ENCODE measurements at regions not wholly inside any gene's neighbourhood (a gene's known extent, or its start where the extent isn't known, plus 50 kb on each side); places are given as distances from the start of the nearest gene placed in this dataset.

DNA sequence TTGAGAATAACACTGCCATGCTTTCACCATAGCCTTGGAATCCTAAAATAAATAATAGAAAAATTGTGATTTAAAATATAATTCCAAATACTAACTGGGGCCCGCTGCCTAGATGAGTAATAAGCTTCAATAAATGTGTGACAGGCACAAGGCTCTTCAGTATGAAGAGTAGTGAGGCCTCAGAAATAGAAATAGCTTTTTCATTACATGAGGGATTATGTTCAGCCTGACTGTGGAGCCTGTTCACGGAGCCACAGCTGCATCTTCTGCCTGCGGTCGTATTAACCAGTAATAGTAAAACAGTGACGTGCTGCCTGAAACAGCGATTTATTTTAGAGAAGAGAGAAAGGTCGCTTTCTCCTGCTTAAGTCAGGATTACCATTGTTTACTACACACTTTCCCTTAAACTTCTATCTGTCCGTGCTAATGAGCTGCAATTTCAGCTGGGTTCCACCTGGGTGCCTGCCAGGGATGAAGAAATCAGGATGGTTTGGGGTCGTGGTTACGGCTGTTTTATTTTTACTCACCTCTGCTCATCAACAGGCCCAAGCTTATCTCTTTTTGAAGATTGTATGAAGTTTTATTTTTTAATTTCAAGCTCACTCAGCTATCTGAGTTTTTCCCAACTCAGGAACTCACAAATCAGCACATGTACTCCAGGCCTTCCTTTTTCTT lies 284.9 kb upstream of the WWC1 start:
- DNase-seq = no peak

DNA sequence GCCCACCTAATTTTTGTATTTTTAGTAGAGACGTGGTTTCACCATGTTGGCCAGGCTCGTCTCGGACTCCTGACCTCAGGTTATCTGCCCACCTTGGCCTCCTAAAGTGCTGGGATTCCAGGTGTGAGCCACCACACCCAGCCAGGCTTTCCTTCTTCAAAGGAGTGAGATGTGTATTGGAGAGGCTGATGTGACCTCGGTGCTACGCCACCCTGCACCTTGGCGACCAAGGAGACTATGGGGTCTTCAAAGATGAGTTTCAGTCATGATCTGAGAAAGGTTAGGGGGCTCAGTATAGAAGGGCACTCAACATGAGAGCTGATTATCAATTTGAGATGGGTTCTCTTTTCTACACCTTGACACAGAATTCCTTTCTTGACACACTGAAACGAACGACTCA lies 284.2 kb upstream of the WWC1 start:
- DNase-seq = no peak

DNA sequence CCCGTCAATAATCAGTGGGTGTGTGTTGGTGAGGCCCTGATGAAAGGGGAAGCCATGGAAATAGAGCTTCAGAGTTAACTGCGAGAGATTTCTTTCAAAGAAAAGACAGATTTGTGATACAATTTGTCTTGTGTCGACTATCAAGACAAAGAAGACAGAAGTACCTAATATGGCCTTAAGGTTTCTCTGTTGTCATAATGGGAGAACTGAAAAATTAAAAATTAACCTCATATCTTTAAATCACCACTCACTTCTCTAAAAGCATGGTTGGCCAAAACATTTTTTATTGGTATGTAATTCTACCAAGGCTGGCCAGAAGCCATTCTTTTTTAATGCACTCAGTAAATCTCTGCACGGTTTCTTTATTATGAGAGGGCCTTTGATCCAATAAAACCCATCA lies 282.9 kb upstream of the WWC1 start:
- DNase-seq = no peak

DNA sequence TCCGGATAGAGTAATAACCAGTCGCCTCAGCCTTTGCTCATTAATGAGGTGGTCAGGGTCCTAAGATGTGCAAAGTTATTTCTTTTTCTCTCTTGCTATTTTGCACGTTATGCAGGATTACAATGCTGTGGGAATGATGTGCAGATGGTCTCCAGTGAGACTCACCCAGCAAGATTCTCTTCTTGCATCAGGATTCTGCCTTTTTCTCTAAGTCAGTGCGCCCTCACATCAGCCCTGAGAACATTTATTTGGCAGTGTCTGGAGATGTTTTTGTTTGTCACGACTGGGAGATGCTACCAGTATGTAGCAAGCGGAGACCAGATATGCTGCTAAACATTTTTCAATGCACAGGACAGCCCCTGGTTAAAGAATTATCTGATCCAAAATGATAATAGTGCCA lies 280.3 kb upstream of the WWC1 start:
- no peak for DNase-seq

DNA sequence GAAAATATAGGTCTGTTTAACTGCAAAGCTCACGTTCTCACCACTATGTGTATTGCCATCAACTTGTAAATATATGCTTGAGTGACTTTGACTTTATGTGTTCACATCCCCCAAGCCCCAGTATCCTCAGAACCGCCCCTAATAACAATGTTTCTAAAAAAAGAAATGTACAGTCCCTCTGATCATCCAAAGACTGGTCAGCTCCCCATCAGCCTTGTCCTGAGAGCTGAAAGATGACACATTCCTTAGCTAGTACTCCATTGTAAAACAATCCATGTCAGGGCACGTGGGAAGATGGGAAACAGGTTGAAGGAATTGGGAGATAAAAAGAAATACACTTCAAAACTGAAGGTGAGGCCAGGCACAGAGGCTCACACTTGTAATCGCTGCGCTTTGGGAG lies 279.4 kb upstream of the WWC1 start:
- DNase-seq = no peak

DNA sequence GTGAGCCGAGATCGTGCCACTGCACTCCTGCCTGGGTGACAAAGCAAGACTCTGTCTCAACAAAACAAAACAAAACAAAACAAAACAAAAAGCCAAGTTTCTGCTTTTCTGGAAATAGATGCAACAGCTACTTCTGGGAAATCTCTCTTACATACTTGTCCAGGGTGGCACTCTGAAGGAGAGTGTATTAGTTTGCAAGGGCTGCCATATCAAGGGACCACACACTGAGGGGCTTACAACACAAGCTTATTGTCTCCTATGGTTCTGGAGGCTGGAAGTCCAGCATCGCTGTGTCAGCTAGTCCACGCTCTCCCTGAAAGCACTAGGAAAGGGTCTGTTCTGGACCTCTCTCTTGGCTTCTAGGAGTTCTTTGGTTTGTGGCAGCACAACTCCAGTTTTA lies 277.9 kb upstream of the WWC1 start:
- DNase-seq = no peak

DNA sequence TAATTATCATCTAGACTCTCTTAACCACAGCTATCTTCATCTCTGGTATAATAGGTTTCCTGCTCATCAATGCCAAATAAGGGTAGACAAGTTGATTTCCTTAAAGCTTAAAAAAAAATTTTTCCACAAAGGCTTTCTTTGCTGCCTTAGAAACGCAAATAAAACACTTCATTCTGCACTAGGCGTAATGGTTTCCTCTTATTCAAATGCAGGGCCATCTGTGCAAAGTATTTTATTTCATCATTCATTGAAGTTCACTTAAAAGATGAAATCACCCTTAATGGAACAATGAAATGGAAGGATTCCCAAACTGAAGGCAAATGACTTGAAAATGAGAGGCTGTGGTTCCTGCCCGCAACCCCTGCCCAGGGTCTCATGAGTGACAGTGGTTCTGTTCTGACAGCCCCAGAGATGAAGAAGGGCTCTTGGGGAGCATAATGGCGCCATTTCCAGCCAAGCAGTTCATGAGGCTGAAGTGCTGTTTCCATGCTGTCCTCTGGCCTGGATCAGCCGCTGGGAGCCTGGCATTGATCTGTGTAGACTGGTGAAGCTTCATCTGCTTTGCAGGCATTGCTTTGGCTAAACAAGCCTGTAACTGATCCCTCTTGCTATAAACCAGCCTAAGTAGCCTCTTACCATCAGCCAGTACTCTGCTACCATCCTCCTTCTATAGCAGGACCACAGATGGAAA lies 276.9 kb upstream of the WWC1 start:
- no peak for DNase-seq

DNA sequence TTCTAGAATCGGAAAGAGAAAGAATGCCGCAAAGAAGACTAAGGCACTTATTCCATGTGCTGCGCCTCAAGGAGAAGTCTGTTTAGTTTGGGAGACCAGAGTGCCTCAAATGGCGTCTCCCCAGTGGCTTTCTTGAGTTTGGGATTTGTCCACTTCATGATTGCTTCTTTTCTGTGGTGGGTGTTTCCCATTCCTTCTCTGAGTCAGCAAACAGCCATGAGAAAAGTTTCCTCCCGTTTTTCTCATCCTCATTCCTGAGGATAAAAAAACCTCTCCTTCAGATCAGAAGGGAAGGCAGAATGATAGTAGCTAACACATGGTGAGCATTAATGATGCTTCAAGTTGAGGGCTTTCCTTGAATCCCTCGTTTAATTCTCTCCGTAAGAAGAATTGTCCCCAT lies 275.9 kb upstream of the WWC1 start:
- DNase-seq = no peak

DNA sequence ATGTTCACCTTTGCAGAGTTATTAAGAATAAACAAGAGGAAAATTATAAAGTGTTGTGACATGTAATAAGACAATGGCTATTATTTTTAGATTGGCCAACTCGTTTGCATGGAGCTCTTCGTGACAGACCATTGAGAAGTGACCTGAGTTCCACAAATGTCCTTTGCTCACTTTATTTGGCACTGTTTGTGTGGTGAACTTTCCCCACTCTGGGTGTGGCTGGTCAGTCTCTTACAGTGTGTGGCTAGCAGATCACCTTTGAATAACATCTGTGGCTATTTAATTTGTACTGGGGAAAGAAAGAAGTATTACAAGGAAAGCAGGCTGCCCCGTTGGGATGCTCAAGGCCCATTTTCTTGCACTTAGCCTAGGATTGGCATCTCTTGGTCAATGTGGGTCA lies 274.1 kb upstream of the WWC1 start:
- DNase-seq = no peak

DNA sequence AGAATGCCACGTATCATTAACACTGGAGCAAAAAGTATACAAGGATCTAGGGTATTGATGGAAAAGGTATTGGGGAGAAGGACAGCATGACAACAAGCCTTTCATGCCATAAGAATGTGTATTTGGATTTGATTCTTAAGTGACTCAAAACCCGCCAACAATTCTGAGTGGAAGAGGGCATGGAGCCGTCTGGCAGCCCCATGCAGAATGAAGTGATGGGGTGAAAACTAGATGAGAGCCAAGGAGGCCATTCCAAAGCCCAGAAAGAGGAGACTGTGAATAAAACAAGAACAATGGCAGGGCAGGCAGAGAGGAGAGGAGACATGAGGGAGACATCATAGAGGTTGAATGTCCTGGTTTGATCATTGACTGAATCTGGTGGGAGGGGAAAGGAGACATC lies 272.3 kb upstream of the WWC1 start:
- DNase-seq = no peak

DNA sequence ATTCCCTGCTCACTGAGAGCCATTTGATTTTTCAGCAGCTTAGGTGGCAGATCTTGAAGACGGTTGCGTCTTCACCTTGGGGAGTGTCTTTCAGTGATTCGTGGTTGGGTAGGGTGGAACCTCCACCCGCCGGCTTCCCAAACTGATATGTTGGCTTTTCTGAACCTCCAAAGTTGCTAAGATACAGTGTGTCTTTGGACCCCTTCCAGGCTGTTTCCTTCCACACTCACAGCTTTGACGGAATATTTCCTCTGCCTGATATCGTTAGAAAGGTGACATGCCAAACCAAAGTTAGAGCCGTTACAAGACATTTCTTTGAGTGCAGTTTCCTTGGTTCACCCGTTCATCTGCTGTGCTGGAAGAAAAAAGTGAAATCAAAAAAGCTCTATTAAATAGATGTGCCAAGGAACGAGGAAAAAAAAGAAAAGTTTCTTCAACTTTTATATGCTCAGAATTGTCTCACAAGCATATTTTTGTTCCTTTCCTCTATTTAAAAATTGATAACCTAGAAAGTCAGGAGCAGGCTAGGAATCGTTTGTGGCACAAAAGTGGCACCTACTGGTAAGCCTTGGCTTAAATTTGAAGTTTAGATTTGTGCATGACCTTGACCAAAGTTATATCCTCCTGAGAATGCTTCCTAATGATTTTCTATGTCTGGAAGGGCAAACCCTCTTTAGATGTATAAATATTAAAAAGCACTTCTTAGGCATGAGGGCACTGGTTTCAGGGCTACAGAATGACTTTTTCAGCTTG lies 270.7 kb upstream of the WWC1 start:
- DNase-seq = peak; percentile 22

DNA sequence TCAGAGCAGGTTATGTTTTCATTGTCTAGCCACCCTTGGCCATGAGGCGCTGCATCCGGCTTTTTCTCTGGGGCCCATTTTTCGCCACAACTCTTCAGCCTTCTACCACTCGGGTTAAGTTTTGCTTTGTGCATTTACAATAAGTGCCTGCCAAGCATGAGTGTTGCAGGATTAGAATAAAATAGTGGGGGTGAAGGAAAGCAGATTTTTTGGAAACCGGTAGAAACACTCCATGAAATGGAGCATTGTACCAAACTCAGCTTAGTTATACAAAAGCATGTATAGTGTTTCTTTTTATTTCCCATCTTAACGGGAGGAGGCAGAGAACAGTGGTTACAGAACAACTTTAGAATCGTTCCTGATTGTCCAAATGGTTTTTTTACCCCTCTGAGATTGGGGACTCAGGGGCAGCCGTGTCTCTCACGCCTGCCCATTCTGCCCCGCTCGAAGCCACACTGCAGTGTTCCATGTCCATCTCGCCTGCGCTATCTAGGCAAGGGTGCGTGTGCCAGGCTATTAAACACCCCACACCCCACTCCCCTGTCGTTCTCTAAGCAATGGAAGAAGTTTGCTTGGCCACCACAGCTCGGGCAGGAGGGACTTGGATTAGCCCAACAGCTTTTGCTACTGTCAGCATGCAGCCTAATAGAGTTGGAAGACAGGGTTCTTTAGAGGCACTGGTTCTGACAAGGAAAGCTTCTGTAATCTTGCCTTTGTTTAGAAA lies 268.8 kb upstream of the WWC1 start:
- DNase-seq = no peak

DNA sequence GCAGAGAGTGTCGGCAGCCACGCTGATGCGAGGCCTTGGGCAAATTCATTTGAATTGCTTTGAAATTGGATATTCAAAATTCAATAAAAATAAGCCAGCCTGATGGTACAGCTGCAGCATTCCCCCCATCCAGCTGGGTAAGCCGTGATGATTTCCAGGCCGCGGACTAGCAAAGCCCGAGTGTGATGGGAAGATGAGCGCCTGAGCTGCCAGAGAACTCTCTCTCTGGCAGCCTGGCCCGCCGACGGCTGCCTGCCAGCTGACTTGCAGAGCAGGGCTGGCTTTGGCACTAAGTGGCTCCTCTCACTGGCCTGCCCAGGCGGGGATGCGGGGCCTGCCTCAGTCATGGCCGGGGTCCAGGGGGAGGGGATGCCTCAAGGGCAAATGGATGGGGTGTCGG lies 268.3 kb upstream of the WWC1 start:
- DNase-seq = peak; percentile 72

DNA sequence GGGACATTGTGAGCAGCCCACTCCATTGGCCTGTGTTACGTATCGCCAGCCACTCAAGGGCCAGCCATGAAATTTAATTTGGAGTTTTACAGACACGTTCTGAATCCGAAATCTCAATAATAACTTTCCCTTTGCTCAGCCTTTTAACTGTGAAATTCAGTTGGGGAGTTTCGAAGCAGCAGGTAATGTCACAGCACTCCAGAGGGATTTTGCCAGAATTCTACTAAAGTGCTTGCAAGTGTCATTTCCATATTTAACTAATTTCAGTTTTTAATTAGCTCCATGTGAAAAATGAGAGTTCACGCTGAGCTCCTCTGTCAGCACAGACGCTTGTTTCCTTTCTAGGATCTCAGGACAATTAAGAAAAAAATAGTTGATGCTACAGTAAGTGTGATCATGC lies 267.1 kb upstream of the WWC1 start:
- no peak for DNase-seq

DNA sequence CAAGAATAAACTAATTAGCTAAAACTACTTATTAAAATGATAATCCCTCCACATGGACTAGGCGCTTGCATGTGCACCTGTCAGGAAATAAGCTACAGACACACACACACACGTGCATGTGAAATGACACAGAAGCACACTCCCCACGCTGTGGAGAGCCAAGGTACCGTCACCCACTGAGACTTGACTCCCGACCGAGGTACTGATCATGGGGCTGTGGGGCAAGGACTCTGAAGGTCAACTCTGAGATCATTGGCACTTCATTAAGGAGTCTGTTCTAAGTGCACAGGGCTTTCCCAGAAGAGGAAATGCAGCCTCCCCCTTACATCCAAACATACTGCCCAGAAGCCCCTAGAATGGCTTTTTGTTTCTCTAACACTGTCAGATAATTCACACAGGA lies 264.4 kb upstream of the WWC1 start:
- DNase-seq = no peak

DNA sequence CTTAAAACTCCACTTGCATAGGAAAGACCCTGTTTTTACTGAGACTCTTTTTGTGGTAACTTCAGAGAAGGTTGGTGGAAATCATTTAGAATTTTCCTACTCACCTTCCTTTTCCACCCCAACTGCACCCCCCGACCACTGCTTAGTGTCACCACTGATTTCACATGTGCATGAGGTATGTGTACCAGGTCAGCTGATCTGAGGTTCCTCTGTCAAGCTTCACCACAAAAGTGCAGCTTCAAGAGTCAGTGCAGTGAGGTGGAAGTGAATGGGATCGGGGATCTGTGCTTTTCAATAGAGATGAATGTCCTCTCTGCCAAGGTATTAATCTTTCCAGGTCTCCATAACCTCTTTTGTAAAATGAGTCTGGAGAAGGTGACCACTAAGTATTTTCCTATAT lies 260.5 kb upstream of the WWC1 start:
- DNase-seq = no peak

DNA sequence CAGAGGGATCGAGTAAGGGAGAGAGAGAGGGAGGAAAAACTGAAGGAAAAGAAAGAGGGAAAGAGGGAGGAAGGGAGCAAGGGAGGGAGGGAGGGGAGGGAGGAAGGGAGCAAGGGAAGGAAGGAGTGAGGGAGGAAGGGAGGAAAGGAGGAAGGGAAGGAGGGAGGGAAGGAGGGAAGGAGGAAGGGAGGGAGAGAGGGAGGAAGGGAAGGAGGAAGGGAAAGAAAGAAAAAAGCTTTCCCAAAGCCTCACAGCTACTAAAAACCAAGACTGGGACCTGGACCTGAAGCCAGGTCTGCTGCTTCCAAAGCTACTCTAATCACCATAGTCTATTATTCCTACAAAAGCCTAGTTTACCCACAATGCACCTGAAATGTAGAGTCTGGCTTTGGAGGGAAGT lies 259.8 kb upstream of the WWC1 start:
- DNase-seq = no peak

DNA sequence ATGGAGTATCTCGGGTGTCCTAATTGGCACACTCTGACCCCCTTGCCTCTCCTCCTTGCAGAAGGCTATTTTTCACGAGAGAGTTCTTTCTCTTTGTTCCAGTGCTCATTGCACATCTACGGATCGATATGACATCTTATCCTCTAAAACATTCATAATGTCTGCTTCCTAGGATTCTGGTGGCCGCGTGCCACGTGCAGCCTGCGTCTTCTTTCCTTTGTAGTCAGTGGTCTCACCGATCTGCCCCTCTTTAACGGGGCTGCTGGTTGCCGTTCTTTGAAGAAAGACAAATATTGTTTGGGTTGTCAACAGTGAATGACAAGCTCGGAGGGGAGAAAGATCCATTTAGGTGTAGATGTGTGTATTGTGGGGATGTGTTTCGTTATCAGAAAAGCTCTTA lies 252.4 kb upstream of the WWC1 start:
- DNase-seq = no peak

DNA sequence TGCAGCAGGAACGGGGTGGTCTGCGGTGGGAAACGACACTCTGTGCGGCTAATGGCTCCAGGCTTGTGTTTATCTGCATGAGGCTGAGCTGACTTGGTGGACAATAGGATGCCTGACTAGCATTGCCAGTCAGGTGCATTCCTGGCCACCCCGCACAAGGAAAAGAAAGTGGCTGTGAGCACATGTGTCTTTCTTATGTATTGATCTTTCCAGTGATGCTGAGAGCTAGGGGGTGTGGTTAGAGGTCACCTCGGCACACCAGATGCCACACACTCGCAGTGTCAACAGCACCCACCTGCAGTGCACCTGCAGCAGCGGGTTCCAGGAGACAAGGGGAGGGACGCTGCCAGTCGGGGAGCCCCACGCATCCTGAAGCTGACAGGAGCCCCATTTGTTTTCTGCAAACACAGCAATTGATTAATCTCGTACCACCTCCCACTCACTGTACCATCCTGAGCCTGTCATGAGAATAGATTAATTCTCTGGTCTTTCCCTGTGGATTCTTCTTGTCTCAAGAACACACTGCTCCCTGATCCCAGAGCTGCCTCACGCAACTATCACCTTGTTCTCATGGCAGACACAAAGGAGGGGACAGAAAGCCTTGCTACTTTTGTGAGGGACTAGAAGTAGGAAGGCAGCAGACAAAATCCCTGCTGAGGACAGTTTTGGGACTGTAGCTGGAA lies 251.7 kb upstream of the WWC1 start:
- DNase-seq = no peak

DNA sequence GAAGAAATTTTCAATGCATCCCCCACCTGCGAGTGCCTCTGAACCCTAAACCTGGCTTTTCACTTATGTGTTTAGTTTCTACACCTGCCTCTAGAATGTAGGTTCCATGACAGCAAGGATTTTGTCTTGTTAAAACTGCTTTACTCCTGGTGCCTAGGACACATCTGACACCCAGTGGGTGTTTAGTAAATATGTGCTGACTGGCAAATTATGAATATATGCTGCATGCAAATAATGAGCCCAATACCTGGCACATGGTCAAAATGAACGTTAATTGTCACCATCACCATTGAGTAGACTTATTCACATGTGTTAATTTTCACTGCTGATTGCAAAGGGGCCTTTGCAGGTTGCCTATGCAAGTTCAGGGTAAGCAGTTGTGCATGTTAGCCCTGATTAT lies 249.9 kb upstream of the WWC1 start:
- DNase-seq = no peak

DNA sequence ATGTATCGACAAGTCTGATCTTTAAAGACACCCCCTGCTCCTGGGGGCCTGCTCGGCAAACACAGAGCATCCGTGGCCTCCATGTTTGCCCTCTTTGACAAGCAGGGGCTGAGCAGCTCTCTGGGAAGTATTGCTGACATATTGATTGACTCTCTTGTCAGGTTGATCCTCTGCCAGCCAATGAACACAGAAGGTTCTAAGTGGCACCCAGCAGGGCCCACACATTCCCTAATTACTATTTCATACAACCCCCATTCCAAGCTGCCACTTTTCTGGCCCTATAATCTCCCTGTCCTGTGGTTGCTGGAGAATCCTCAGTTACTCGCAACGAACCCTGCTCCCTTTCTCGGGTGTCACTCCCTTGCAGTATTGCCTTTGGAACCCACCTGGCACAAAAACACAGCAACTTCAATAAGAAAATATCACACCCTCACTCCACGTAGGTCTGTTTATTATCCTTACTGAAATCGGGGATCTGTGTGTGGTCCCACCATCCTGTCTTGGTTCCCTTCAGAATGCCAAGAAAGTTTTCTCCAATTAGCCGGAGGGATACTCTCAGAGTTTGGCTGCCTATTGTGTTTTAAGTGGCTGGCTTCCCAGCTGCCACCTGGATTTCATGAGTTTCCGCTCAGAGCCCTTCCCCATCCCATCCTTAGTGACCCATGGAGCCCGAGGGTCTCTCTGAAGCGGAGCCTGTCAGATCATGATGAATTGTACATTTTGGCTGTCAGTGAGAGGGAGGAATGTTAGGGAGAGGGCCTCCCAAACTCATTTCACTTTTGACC lies 249.0 kb upstream of the WWC1 start:
- DNase-seq = no peak

DNA sequence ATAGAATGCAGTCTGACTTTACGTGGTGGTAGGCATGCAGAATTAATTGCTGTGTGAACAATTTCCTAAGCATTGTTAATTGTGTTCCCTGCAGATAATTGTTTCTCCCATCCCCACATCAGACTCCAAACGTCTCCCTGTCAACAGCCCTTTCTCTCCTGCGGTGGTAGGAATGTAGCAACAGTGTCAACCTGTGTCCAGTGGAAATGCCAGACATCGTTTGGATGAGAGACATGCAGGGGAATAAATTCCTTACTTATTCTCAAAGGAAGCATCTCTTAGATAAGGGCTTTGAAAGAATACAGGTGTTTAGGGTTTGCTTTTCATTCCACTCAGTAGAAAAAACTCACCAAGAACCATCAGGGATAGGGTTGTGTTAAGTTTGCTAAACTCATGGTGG lies 245.3 kb upstream of the WWC1 start:
- no peak for DNase-seq

Measured in midbrain (tissue), 1 donor.